CD4-positive, alpha-beta T cell (primary cell): ENCODE measurements at regions not wholly inside any gene's neighbourhood (a gene's known extent, or its start where the extent isn't known, plus 50 kb on each side); places are given as distances from the start of the nearest gene placed in this dataset.

Source experiments
- ATAC-seq: fragments of 200-7000 bp; cut with Tn5 transposase; one replicate; pipeline ENCODE4 v1.10.0; 2022; ENCODE audit warnings: mild to moderate bottlenecking; ENCODE audit not compliant: poor library complexity
- CTCF ChIA-PET: fragments of 350-600 bp; sonication (Branson Sonifier 250); formaldehyde crosslinking; loops from one replicate; lab custom pipeline; 2021; ENCODE audit warnings: antibody characterized with exemption, inconsistent platforms; lab: Charles Lee
- POLR2A ChIA-PET: fragments of 350-600 bp; sonication (Branson Sonifier 250); formaldehyde crosslinking; loops from one replicate; lab custom pipeline; 2021; ENCODE audit warnings: antibody characterized with exemption, inconsistent platforms; lab: Charles Lee
- DNase-seq, 14 experiments: peaks; one replicate each; pipeline ENCODE4 v3.0.0-alpha.2; 2013 to 2020; ENCODE audit warnings: mixed read lengths in 2 of 14
- H3K27ac ChIP-seq, 2 donors: one replicate each; pipeline versions ENCODE4 v1.5.1 to v1.7.0; 2013; ENCODE audit warnings: low read length in 2 of 2, low read depth in 1 of 2, mild to moderate bottlenecking in 1 of 2
- H3K27me3 ChIP-seq, 2 experiments: 1 replicate in 1 of 2; 2 replicates in 1 of 2; pipeline versions ENCODE4 v1.6.1 to v1.7.0; 2013; ENCODE audit warnings: low read length in 2 of 2, control low read depth in 1 of 2, mild to moderate bottlenecking in 1 of 2, moderate library complexity in 1 of 2; ENCODE audit not compliant: insufficient read depth in 2 of 2, control insufficient read depth in 1 of 2
- H3K36me3 ChIP-seq: one replicate; pipeline ENCODE4 v1.6.1; 2013; ENCODE audit warnings: low read length, control low read depth; ENCODE audit not compliant: insufficient read depth
- H3K4me1 ChIP-seq: one replicate; pipeline ENCODE4 v1.6.1; 2013; ENCODE audit warnings: low read length, control low read depth; ENCODE audit not compliant: insufficient read depth
- H3K4me3 ChIP-seq: one replicate; pipeline ENCODE4 v1.5.1; 2013; ENCODE audit warnings: mild to moderate bottlenecking, low read length, moderate library complexity
- H3K9me3 ChIP-seq, 2 experiments: 1 replicate in 1 of 2; 2 replicates in 1 of 2; pipeline versions ENCODE4 v1.6.1 to v1.7.0; 2013; ENCODE audit warnings: low read length in 2 of 2, mild to moderate bottlenecking in 2 of 2, control low read depth in 1 of 2, moderate library complexity in 1 of 2; ENCODE audit not compliant: control insufficient read depth in 1 of 2, insufficient read depth in 1 of 2
- H3K27ac Mint-ChIP-seq: one replicate; pipeline ENCODE4 v1.8.0; 2020; ENCODE audit warnings: mixed read lengths
- H3K27me3 Mint-ChIP-seq: one replicate; pipeline ENCODE4 v1.8.0; 2021; ENCODE audit warnings: mixed read lengths
- H3K36me3 Mint-ChIP-seq: one replicate; pipeline ENCODE4 v1.8.0; 2021; ENCODE audit warnings: low read depth, mixed read lengths
- H3K4me1 Mint-ChIP-seq: one replicate; pipeline ENCODE4 v1.8.0; 2021; ENCODE audit warnings: low read depth, mixed read lengths
- H3K4me3 Mint-ChIP-seq: one replicate; pipeline ENCODE4 v1.8.0; 2020; ENCODE audit warnings: mild to moderate bottlenecking, mixed read lengths
- H3K9me3 Mint-ChIP-seq: one replicate; pipeline ENCODE4 v1.8.0; 2020; ENCODE audit warnings: mixed read lengths
- intact Hi-C, 2 experiments: fragments of 100-400 bp; cut with DNase I in 1 of 2; cut with micrococcal nuclease in 1 of 2; formaldehyde crosslinking; loops; one replicate each; pipeline versions ENCODE4 v1.15.1 to v1.9.0; 2023 to 2025; cut with DNase I, micrococcal nuclease
- TF ChIP-seq, protein P1 (sequence below): fragments of 200-600 bp; IDR thresholded peaks from one replicate; pipeline ENCODE4 v1.8.0; 2022; ENCODE audit warnings: antibody characterized with exemption, mild to moderate bottlenecking

DNA sequence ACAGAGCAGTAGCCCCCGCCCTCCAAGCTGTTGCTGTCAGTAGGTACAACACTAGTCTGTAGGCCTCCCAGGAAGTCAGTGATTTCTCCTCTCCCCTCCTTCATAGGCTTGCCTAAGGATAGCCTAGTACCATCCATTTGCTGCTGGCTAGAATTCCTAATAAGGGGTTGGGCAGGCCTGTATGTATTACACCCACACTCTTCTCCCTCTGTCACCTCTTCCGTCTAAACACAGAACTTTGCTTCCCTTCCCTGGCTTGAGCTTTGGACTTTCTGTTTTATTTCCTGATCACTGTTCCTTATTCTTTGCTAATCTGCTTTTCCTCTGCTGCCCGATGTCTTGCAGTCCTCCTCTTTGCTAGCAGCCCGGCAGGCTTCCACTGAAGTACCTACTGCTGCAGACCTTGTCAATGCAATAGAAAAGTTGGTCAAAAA is 93.4 kb upstream of the UMPS start:
- Histone ChIP-seq H3K27me3 (no peaks in the 10 kb centered on the region), H3K36me3 (no peaks in the 10 kb centered on the region), H3K4me3 (no peak overlapping the region), H3K27ac (no peak overlapping the region), H3K9me3 (no peaks in the 10 kb centered on the region), H3K4me1 (no peaks in the 10 kb centered on the region)
- Mint-ChIP-seq H3K36me3 (no peaks in the 10 kb centered on the region), H3K27me3 (no peaks in the 10 kb centered on the region), H3K27ac (no peak overlapping the region), H3K4me1 (peaks cover 6% of the 10 kb centered on the region), H3K4me3 (no peak overlapping the region), H3K9me3 (no peaks in the 10 kb centered on the region)
- intact Hi-C loops, result no loop called here
- DNase-seq, result no peak
- no peak for ATAC-seq
- TF ChIP-seq, protein P1, sequence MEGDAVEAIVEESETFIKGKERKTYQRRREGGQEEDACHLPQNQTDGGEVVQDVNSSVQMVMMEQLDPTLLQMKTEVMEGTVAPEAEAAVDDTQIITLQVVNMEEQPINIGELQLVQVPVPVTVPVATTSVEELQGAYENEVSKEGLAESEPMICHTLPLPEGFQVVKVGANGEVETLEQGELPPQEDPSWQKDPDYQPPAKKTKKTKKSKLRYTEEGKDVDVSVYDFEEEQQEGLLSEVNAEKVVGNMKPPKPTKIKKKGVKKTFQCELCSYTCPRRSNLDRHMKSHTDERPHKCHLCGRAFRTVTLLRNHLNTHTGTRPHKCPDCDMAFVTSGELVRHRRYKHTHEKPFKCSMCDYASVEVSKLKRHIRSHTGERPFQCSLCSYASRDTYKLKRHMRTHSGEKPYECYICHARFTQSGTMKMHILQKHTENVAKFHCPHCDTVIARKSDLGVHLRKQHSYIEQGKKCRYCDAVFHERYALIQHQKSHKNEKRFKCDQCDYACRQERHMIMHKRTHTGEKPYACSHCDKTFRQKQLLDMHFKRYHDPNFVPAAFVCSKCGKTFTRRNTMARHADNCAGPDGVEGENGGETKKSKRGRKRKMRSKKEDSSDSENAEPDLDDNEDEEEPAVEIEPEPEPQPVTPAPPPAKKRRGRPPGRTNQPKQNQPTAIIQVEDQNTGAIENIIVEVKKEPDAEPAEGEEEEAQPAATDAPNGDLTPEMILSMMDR, result no peak
- POLR2A ChIA-PET, result no interaction called here
- CTCF ChIA-PET, result interaction anchor here (1.1 kb wide), 1 partner anchor 10 kb away, joined by 3 read pairs; no protein-coding TSS in a partner anchor

DNA sequence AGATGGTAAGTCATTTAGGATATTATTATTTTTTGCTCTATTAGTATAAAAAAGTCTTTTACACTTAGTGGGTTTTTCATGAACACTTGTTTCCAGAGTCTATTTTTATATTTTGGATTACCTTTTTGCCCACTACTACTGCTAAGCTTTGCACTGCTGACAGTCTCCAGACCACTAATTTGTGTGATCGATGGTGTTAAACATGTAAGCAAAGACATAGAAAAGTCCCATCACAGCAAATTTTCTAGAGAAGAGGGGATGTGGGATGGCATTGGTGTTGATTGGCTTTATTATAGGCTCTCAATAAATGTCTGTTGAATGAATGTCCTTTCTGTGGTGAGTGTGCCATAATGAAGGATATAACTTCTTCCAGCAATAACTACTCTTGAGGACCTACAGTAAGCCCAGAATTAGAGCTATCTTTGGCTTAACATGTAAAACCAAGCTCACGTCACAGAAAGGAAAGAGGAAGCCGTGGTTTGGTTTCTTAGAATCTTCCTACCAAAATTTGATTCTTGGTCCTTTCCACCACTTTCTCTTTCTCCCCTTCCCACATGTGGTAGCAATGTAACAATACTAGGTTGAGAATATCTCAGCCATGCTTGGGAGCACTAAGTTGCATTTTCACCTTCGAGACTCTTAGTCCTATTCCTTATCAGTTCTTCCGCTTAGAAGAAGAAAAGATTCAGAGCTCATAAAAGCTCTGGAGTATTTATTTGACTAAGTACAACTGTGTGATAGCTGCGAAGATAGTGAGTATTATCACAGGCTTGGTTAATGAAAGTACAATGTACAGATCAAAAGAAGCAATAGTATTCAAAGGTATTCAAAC is 90.6 kb upstream of the UMPS start:
- Mint-ChIP-seq H3K4me3 (peak overlapping the region; percentile 50), H3K4me1 (peaks cover 6% of the 10 kb centered on the region), H3K27me3 (no peaks in the 10 kb centered on the region), H3K27ac (peak overlapping the region; percentile 32), H3K36me3 (no peaks in the 10 kb centered on the region), H3K9me3 (no peaks in the 10 kb centered on the region)
- peaks cover 0 to 2% of the 10 kb centered on the region in 2 experiments for H3K27me3 ChIP-seq
- no peaks in the 10 kb centered on the region for H3K36me3 ChIP-seq
- H3K4me3 ChIP-seq, result peak overlapping the region; percentile 17
- H3K27ac ChIP-seq, result peak overlapping the region in 1 of 2 donors; percentile 4
- ATAC-seq (peak; percentile 48), DNase-seq (peak in 3 of 14 experiments; percentile 13 to 64 (median 26))
- no peaks in the 10 kb centered on the region for H3K9me3 ChIP-seq
- intact Hi-C loops, result no loop called here
- CTCF ChIA-PET, result no interaction called here
- TF ChIP-seq, protein P1, result no peak
- no peaks in the 10 kb centered on the region for H3K4me1 ChIP-seq
- POLR2A ChIA-PET, result interaction anchor here (1.0 kb wide), 1 partner anchor 54 kb away, joined by 3 read pairs; no protein-coding TSS in a partner anchor

DNA sequence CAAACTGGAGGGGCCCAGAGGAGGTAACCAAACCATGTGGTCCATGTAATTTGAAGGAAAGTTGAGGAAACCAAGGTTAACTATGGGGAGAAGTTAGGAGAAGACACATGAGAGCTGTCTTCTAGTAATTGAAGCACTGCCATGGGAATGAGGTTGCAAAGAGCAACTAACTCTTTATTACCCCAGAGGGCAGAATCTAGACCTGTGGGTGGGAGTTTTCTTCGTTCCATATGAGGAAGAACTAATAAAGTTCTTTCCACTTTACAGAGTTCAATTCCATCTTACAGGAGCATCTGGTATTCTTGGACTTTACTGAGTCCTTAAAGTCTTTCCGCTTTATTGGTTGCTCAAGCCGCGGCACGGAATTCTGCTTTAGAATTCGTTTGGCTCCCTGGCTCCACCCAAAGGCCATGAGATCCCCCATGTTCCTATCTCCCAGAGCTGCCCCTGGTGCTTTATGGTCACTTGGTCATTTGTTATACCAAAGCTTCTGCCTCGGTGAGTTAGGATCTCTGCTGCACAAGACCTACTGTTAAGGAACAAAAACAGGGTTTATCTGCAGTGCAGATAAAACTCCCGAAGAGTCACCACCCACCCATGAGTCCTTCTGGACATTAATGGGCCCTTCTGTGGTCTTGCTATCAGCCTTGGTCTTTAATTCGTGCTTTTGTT is 89.5 kb upstream of the UMPS start:
- Histone ChIP-seq H3K4me3 (no peak overlapping the region), H3K36me3 (no peaks in the 10 kb centered on the region), H3K27me3 (peaks cover 0 to 2% of the 10 kb centered on the region in 2 experiments), H3K27ac (no peak overlapping the region), H3K9me3 (no peaks in the 10 kb centered on the region), H3K4me1 (no peaks in the 10 kb centered on the region)
- DNase-seq (no peak), ATAC-seq (no peak)
- ChIA-PET CTCF (no interaction called here), POLR2A (no interaction called here)
- H3K36me3 Mint-ChIP-seq, result no peaks in the 10 kb centered on the region
- H3K4me3 Mint-ChIP-seq, result no peak overlapping the region
- intact Hi-C loops, result no loop called here
- TF ChIP-seq, protein P1, result no peak
- H3K4me1 Mint-ChIP-seq, result peaks cover 6% of the 10 kb centered on the region
- no peaks in the 10 kb centered on the region for H3K9me3 Mint-ChIP-seq
- H3K27ac Mint-ChIP-seq, result no peak overlapping the region
- no peaks in the 10 kb centered on the region for H3K27me3 Mint-ChIP-seq
